Left lung (tissue), 4 donors: ENCODE measurements at regions not wholly inside any gene's neighbourhood (a gene's known extent, or its start where the extent isn't known, plus 50 kb on each side); places are given as distances from the start of the nearest gene placed in this dataset.
A peak's percentile ranks its signal among the peaks of the same experiment; 100 is the strongest.

ENCODE experiments used
- ATAC-seq: fragments of 200-7000 bp; cut with Tn5 transposase; one replicate; pipeline ENCODE4 v1.9.1; 2020; ENCODE audit warnings: moderate library complexity
- DNase-seq, 4 donors: peaks; one replicate each; pipeline ENCODE4 v3.0.0-alpha.2; 2013 to 2020
- H3K27ac ChIP-seq, 2 donors: fragments of 200-600 bp; sonication (generic) in 1 of 2; one replicate each; pipeline versions ENCODE4 v1.5.0 to v1.8.0; 2020 to 2021
- H3K27me3 ChIP-seq, 2 donors: fragments of 200-600 bp; sonication (generic) in 1 of 2; one replicate each; pipeline versions ENCODE4 v1.5.0 to v1.8.0; 2020 to 2021
- H3K36me3 ChIP-seq, 2 donors: fragments of 200-600 bp; sonication (generic) in 1 of 2; one replicate each; pipeline versions ENCODE4 v1.5.0 to v1.8.0; 2020 to 2021
- H3K4me1 ChIP-seq, 2 donors: fragments of 200-600 bp; one replicate each; pipeline ENCODE4 v1.8.0; 2021
- H3K4me3 ChIP-seq, 2 donors: fragments of 200-600 bp; sonication (generic) in 1 of 2; one replicate each; pipeline versions ENCODE4 v1.5.0 to v1.8.0; 2020 to 2021; ENCODE audit warnings: mild to moderate bottlenecking in 1 of 2
- H3K9me3 ChIP-seq, 2 donors: fragments of 200-600 bp; sonication (generic) in 1 of 2; one replicate each; pipeline versions ENCODE4 v1.5.0 to v1.8.0; 2020 to 2021
- intact Hi-C, 2 donors: fragments of 100-400 bp; cut with DNase I; formaldehyde crosslinking; loops; one replicate each; pipeline versions ENCODE4 v1.11.2 to v1.14.2; 2022
- TF ChIP-seq, protein P1 (sequence below), 2 donors: fragments of 200-600 bp; sonication (generic) in 1 of 2; IDR thresholded peaks; one replicate each; pipeline versions ENCODE4 v1.5.0 to v1.8.0; 2021; ENCODE audit warnings: antibody characterized with exemption in 2 of 2
- donor health status: DM: no; HTN: yes; CAD: no.
- donor health status: DM: no; HTN: no; CAD: no.

DNA sequence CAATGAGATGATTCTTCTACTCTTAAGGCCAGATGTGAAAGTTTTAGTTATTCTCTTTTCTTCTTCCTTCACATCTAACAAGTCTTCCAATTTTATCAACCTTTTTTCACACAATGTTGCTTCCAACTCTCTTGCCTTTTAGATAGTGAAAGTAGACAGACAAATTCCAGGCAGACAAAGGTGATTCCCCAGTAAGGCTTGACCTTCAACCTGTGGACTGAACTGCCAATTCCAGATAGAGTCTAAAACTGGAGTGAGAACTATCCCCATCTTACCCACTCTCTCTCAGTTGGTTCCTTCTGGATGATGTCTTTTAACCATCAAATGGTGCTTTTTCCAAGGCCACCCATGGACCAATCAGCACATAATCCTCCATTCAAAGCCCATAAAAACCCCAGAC is 159.0 kb downstream of the NSUN3 start:
- TF ChIP-seq, protein P1, sequence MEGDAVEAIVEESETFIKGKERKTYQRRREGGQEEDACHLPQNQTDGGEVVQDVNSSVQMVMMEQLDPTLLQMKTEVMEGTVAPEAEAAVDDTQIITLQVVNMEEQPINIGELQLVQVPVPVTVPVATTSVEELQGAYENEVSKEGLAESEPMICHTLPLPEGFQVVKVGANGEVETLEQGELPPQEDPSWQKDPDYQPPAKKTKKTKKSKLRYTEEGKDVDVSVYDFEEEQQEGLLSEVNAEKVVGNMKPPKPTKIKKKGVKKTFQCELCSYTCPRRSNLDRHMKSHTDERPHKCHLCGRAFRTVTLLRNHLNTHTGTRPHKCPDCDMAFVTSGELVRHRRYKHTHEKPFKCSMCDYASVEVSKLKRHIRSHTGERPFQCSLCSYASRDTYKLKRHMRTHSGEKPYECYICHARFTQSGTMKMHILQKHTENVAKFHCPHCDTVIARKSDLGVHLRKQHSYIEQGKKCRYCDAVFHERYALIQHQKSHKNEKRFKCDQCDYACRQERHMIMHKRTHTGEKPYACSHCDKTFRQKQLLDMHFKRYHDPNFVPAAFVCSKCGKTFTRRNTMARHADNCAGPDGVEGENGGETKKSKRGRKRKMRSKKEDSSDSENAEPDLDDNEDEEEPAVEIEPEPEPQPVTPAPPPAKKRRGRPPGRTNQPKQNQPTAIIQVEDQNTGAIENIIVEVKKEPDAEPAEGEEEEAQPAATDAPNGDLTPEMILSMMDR (IDR thresholded peaks at IDR 0.05) = no peak
- ATAC-seq (no peak), DNase-seq (no peak)
- H3K27ac ChIP-seq = no peak overlapping the region
- H3K4me3 ChIP-seq = no peak overlapping the region
- H3K4me1 ChIP-seq = no peaks in the 10 kb centered on the region
- H3K9me3 ChIP-seq = peaks cover 0 to 6% of the 10 kb centered on the region in 2 donors
- H3K27me3 ChIP-seq = no peaks in the 10 kb centered on the region
- no peaks in the 10 kb centered on the region for H3K36me3 ChIP-seq
- intact Hi-C loops = no loop called here

DNA sequence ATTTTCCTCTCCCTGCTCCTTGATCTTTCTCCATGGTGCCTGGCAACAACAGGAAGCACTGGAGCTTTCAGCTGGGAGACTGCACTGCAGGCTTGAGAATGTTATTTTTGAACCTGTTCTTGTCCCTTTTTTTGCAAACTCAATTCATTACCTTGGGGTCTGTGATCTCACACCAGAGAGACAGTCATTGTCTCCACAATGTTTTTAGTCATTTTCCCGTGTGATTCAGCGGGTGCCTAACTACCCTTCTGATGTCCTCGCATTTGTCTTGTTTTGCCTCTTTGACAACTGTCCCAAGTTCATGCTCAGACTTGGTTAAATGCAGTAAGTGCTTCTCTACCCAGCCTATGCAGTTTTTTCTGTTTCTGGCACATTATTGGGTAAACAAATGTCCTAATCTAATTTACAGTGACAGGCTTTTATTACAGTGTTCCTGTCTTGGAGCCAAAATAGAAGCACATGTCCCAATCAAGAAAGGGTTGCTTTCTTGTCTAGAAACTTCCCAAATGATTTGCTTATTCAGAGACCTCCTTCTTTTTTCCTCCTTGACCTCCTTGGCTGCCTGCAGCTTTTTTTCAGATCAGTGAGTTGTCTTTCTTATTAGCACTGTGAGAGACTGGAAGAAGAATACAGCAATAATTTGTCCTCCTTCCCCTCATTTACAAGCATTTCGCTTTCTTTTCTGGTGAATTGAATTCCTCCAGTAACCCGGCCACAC is 162.4 kb downstream of the NSUN3 start:
- DNase-seq = no peak

DNA sequence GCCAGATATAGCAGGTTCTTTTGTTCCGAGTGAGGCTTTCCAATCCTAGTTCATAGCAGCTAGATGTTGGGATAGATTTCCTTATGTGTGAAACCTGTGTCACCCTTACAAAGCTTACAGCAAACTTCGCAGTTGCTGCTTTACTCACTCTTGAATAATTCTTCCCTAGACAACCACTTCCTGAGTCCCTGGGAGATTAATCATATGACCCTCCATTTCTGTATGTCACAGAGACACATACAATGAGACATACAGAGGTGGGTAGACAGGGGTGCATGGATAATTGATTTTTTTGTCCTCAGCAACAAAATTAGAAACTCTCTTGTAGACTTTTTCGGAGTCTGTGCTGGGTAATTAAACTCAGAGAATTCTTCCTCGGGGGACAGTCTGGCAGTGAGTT is 163.2 kb downstream of the NSUN3 start:
- H3K9me3 ChIP-seq = peaks cover 0 to 6% of the 10 kb centered on the region in 2 donors
- no peaks in the 10 kb centered on the region for H3K27me3 ChIP-seq
- ATAC-seq (no peak), DNase-seq (no peak)
- H3K27ac ChIP-seq = no peak overlapping the region
- TF ChIP-seq, protein P1 (IDR thresholded peaks at IDR 0.05) = no peak
- intact Hi-C loops = no loop called here
- H3K4me1 ChIP-seq = no peaks in the 10 kb centered on the region
- no peaks in the 10 kb centered on the region for H3K36me3 ChIP-seq
- no peak overlapping the region for H3K4me3 ChIP-seq

More for the DNA sequence above, 162.4 kb downstream of the NSUN3 start:
- H3K27ac ChIP-seq = no peak overlapping the region
- no peaks in the 10 kb centered on the region for H3K36me3 ChIP-seq
- peaks cover 0 to 6% of the 10 kb centered on the region in 2 donors for H3K9me3 ChIP-seq
- H3K4me3 ChIP-seq = no peak overlapping the region
- H3K4me1 ChIP-seq = no peaks in the 10 kb centered on the region
- intact Hi-C loops = no loop called here
- no peaks in the 10 kb centered on the region for H3K27me3 ChIP-seq
- ATAC-seq = no peak
- TF ChIP-seq, protein P1 (IDR thresholded peaks at IDR 0.05) = no peak

DNA sequence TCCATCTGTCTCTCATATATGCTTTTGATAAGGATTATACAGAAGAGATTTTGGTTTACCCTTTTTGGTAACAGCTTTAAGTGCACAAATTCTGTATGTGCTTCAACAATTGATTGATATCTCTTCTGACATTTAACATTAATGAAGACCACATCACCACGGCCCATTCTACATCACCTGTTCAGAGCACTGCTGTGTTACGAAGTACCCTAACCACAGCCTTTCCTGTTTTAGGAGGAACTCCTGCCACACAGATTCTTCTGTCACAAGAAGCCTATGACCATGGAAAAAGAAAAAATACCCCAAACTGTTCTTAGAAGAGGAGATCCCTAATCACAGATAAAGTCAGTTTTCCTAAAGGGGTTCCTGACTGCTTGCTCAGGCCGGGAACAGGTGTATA is 170.1 kb downstream of the NSUN3 start:
- no peaks in the 10 kb centered on the region for H3K4me1 ChIP-seq
- H3K27ac ChIP-seq = no peak overlapping the region
- H3K4me3 ChIP-seq = no peak overlapping the region
- TF ChIP-seq, protein P1 (IDR thresholded peaks at IDR 0.05) = no peak
- no peaks in the 10 kb centered on the region for H3K36me3 ChIP-seq
- peaks cover 0 to 5% of the 10 kb centered on the region in 2 donors for H3K9me3 ChIP-seq
- intact Hi-C loops = no loop called here
- H3K27me3 ChIP-seq = no peaks in the 10 kb centered on the region
- ATAC-seq (no peak), DNase-seq (no peak)

DNA sequence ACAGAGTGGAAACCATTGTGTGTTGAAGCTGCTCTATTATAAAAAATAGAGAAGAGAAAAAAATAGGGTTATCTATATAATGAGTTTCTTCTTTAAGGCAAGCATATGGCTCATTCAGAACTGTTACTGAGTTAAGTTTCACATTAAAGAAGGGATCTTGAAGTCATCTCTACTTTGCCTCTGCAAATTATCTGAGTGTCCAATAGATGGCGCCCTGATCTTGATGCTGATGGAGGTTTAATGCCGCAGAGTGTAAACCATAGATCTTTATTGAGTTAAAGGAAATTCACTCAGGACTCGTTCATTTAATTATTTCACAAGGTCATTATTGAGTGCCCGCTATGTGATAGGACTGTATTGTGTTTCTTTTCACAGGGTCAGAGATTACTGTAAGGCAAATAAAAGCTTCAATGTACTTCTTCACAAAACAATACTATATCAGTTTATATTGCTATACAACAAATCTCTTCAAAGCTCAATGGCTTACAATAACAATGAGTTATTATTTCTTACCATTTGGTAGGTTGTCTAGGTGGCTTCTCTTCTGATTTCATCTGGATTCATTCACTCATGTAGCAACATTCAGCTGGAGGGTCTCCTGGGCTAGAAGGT is 171.4 kb downstream of the NSUN3 start:
- Histone ChIP-seq H3K4me3 (no peak overlapping the region), H3K36me3 (no peaks in the 10 kb centered on the region), H3K27me3 (no peaks in the 10 kb centered on the region), H3K27ac (no peak overlapping the region), H3K4me1 (no peaks in the 10 kb centered on the region), H3K9me3 (peaks cover 0 to 5% of the 10 kb centered on the region in 2 donors)
- TF ChIP-seq, protein P1 (IDR thresholded peaks at IDR 0.05) = peak; percentile 13 to 43
- DNase-seq = peak in 1 of 4 donors; percentile 42
- intact Hi-C loops = no loop called here
- peak; percentile 66 for ATAC-seq
